Loucy (cell line): ENCODE measurements at regions not wholly inside any gene's neighbourhood (a gene's known extent, or its start where the extent isn't known, plus 50 kb on each side); places are given as distances from the start of the nearest gene placed in this dataset.

ENCODE experiments used
- H2AFZ ChIP-seq: fragments of 200-600 bp; sonication (generic); 2 replicates; pipeline ENCODE4 v1.6.0; 2016; ENCODE audit warnings: antibody characterized with exemption, mild to moderate bottlenecking, low read length, moderate library complexity
- H3F3A ChIP-seq: fragments of 200-600 bp; 2 replicates; pipeline ENCODE4 v1.6.0; 2016; ENCODE audit warnings: antibody characterized with exemption, low read depth, mild to moderate bottlenecking
- H3K27me3 ChIP-seq: fragments of 200-600 bp; sonication (generic); 2 replicates; pipeline ENCODE4 v1.6.1; 2014; ENCODE audit warnings: low read length, mild to moderate bottlenecking; ENCODE audit not compliant: insufficient read depth, poor library complexity, severe bottlenecking
- H3K36me3 ChIP-seq: fragments of 200-600 bp; sonication (generic); 2 replicates; pipeline ENCODE4 v1.6.1; 2016; ENCODE audit warnings: low read length; ENCODE audit not compliant: insufficient read depth
- H3K4me1 ChIP-seq: fragments of 200-600 bp; sonication (generic); 2 replicates; pipeline ENCODE4 v1.5.1; 2014; ENCODE audit warnings: low read length, mild to moderate bottlenecking; ENCODE audit not compliant: insufficient read depth, poor library complexity, severe bottlenecking
- H3K4me2 ChIP-seq: fragments of 200-600 bp; sonication (generic); 2 replicates; pipeline ENCODE4 v1.6.0; 2014; ENCODE audit warnings: antibody characterized with exemption, low read length, low read depth, mild to moderate bottlenecking; ENCODE audit not compliant: poor library complexity, severe bottlenecking
- H3K4me3 ChIP-seq: fragments of 200-600 bp; sonication (generic); 2 replicates; pipeline ENCODE4 v1.5.1; 2014; ENCODE audit warnings: low read length, mild to moderate bottlenecking, mixed read lengths; ENCODE audit not compliant: poor library complexity, severe bottlenecking
- H3K79me2 ChIP-seq: fragments of 200-600 bp; sonication (generic); 2 replicates; pipeline ENCODE4 v1.6.1; 2014; ENCODE audit warnings: low read length; ENCODE audit not compliant: insufficient read depth
- H3K9ac ChIP-seq: fragments of 200-600 bp; sonication (generic); 2 replicates; pipeline ENCODE4 v1.6.0; 2014; ENCODE audit warnings: mild to moderate bottlenecking, low read depth, low read length, moderate library complexity; ENCODE audit not compliant: poor library complexity, severe bottlenecking
- H3K9me2 ChIP-seq: fragments of 200-600 bp; sonication (generic); replicated peaks from 2 replicates; pipeline ENCODE4 v1.6.1; 2016; ENCODE audit warnings: low read depth, low read length, mixed read lengths
- H3K9me3 ChIP-seq: fragments of 200-600 bp; sonication (generic); 2 replicates; pipeline ENCODE4 v1.6.1; 2014; ENCODE audit warnings: mild to moderate bottlenecking, antibody characterized with exemption, low read length, low read depth; ENCODE audit not compliant: insufficient read depth
- H4K20me1 ChIP-seq: fragments of 200-600 bp; sonication (generic); 2 replicates; pipeline ENCODE4 v1.6.0; 2014; ENCODE audit warnings: antibody characterized with exemption, low read length, mild to moderate bottlenecking; ENCODE audit not compliant: insufficient read depth, poor library complexity, severe bottlenecking
- CTCF ChIP-seq: fragments of 200-600 bp; sonication (generic); conservative IDR thresholded peaks from 2 replicates; pipeline ENCODE4 v1.5.1; 2014; ENCODE audit warnings: mild to moderate bottlenecking, antibody characterized with exemption, low read length
- EZH2phosphoT487 ChIP-seq: fragments of 200-600 bp; IDR thresholded peaks from 2 replicates; pipeline ENCODE4 v1.6.1; 2018; ENCODE audit warnings: antibody characterized with exemption, mild to moderate bottlenecking, moderate library complexity, borderline replicate concordance

GRCh38 chr12:126770188-126770587, 1496.8 kb upstream of the TMEM132C start:
- TF ChIP-seq EZH2phosphoT487 (no peak), CTCF (no peak)
- no peaks in the 10 kb centered on the region for H3K9me2 ChIP-seq

GRCh38 chr12:126772171-126772864, 1494.7 kb upstream of the TMEM132C start:
- peak overlapping the region; percentile 70 for H3K9ac ChIP-seq
- H3K9me3 ChIP-seq: peaks cover 3% of the 10 kb centered on the region; the same call in 1 of the 2 replicates
- H3K36me3 ChIP-seq: no peaks in the 10 kb centered on the region
- no peaks in the 10 kb centered on the region for H3K9me2 ChIP-seq
- H3K4me2 ChIP-seq: peak overlapping the region; percentile 72
- H3K79me2 ChIP-seq: no peaks in the 10 kb centered on the region
- 0 out of 2 replicates have a peak, but pooled peaks cover 2% of the 10 kb centered on the region for H3F3A ChIP-seq
- H4K20me1 ChIP-seq: no peaks in the 10 kb centered on the region
- H3K27me3 ChIP-seq: no peaks in the 10 kb centered on the region
- H2AFZ ChIP-seq: peak overlapping the region; percentile 91
- peak overlapping the region; percentile 73 for H3K4me3 ChIP-seq
- peaks cover 12% of the 10 kb centered on the region for H3K4me1 ChIP-seq
- no peak for TF ChIP-seq EZH2phosphoT487
- TF ChIP-seq CTCF: no peak

More at GRCh38 chr12:126770188-126770587, 1496.8 kb upstream of the TMEM132C start:
- Histone ChIP-seq H3K9me3 (peaks cover 13% of the 10 kb centered on the region; the same call in 1 of the 2 replicates), H3K27me3 (no peaks in the 10 kb centered on the region), H3K4me2 (peak overlapping the region; percentile 72), H4K20me1 (no peaks in the 10 kb centered on the region), H3K4me3 (peak overlapping the region; percentile 73), H3K4me1 (peaks cover 12% of the 10 kb centered on the region), H2AFZ (no peak overlapping the region), H3K36me3 (no peaks in the 10 kb centered on the region), H3K79me2 (no peaks in the 10 kb centered on the region), H3K9ac (no peak overlapping the region), H3F3A (0 out of 2 replicates have a peak, but pooled peaks cover 2% of the 10 kb centered on the region)

GRCh38 chr12:126773012-126773411, 1494.0 kb upstream of the TMEM132C start:
- Histone ChIP-seq H3K27me3 (no peaks in the 10 kb centered on the region), H3K36me3 (no peaks in the 10 kb centered on the region), H3K4me2 (no peak overlapping the region), H3F3A (0 out of 2 replicates have a peak, but pooled peaks cover 2% of the 10 kb centered on the region), H3K79me2 (no peaks in the 10 kb centered on the region), H3K4me3 (no peak overlapping the region), H3K4me1 (peaks cover 12% of the 10 kb centered on the region), H3K9me2 (no peaks in the 10 kb centered on the region), H2AFZ (no peak overlapping the region), H3K9ac (no peak overlapping the region), H4K20me1 (no peaks in the 10 kb centered on the region), H3K9me3 (no peaks in the 10 kb centered on the region)
- no peak for TF ChIP-seq CTCF
- TF ChIP-seq EZH2phosphoT487: no peak
